HepG2 (cell line): ENCODE measurements at regions not wholly inside any gene's neighbourhood (a gene's known extent, or its start where the extent isn't known, plus 50 kb on each side); places are given as distances from the start of the nearest gene placed in this dataset.

Experiments used
- ATAC-seq: fragments of 200-7000 bp; cut with Tn5 transposase; 3 replicates; pipeline ENCODE4 v1.9.1; 2020; ENCODE audit warnings: mild to moderate bottlenecking, moderate library complexity
- BruUV-seq: library from RNA; stranded (reverse); fragments of 400-500 nt; replicated peaks from 2 replicates; lab custom pipeline; 2021; lab: Mats Ljungman, UMichigan
- CTCF ChIA-PET: fragments of 300-600 bp; formaldehyde crosslinking; extraction: SDS; loops from one replicate; lab custom pipeline; 2021; ENCODE audit warnings: low total read pairs, inconsistent platforms, low intra/inter-chr PET ratio; lab: Yijun Ruan, JAX
- POLR2A ChIA-PET: fragments of 350-600 bp; sonication (Branson Sonifier 250); formaldehyde crosslinking; loops from one replicate; lab custom pipeline; 2020; ENCODE audit warnings: antibody characterized with exemption, inconsistent platforms; lab: Yijun Ruan, JAX
- DNase-seq: peaks from one replicate; pipeline ENCODE4 v3.0.0-alpha.2; 2015; ENCODE audit warnings: low spot score
- FAIRE-seq: peaks from 3 replicates; lab custom pipeline; 2011; peaks lifted over from hg19 to GRCh38; lab: Jason Lieb, UNC
- H2AFZ ChIP-seq: one replicate; pipeline ENCODE4 v1.6.1; 2011; ENCODE audit warnings: low read length, inconsistent platforms
- H3K27ac ChIP-seq: fragments of 300-600 bp; 3 replicates; pipeline ENCODE4 v1.8.0; 2011; ENCODE audit warnings: mixed run types, mild to moderate bottlenecking, mixed read lengths, low read length, inconsistent platforms; ENCODE audit not compliant: insufficient read depth; ENCODE audit errors: extremely low read length
- H3K27me3 ChIP-seq, 2 experiments: fragments of 200-600 bp in 1 of 2; 2 replicates in 1 of 2; 3 replicates in 1 of 2; pipeline versions ENCODE4 v1.6.0 to v1.8.0; 2011; ENCODE audit warnings: low read length in 2 of 2, mild to moderate bottlenecking in 2 of 2, moderate library complexity in 2 of 2, inconsistent platforms in 1 of 2; ENCODE audit not compliant: insufficient read depth in 2 of 2, control insufficient read depth in 1 of 2
- H3K36me3 ChIP-seq, 2 experiments: fragments of 200-600 bp in 1 of 2; replicated peaks in 1 of 2; 2 replicates in 1 of 2; 3 replicates in 1 of 2; pipeline versions ENCODE4 v1.5.1 to v1.8.0; 2011; ENCODE audit warnings: low read length in 2 of 2, inconsistent platforms in 1 of 2; ENCODE audit not compliant: insufficient read depth in 2 of 2, control insufficient read depth in 1 of 2
- H3K4me1 ChIP-seq: 2 replicates; pipeline ENCODE4 v1.5.1; 2012; ENCODE audit warnings: low read length, inconsistent platforms; ENCODE audit not compliant: insufficient read depth
- H3K4me2 ChIP-seq: 2 replicates; pipeline ENCODE4 v1.6.0; 2011; ENCODE audit warnings: low read depth, low read length, inconsistent platforms
- H3K4me3 ChIP-seq, 3 experiments: fragments of 200-600 bp in 1 of 3; sonication (generic), shearing (Covaris generic) in 1 of 3; replicated peaks in 1 of 3; 2 replicates each; pipeline ENCODE4 v1.5.1; 2011 to 2016; ENCODE audit warnings: low read length in 3 of 3, inconsistent platforms in 2 of 3, low read depth in 2 of 3, mild to moderate bottlenecking in 2 of 3, control low read depth in 1 of 3, mixed read lengths in 1 of 3; ENCODE audit not compliant: insufficient read depth in 1 of 3
- H3K79me2 ChIP-seq: one replicate; pipeline ENCODE4 v1.6.1; 2011; ENCODE audit warnings: low read length, inconsistent platforms; ENCODE audit not compliant: insufficient read depth
- H3K9ac ChIP-seq: 2 replicates; pipeline ENCODE4 v1.6.0; 2011; ENCODE audit warnings: mild to moderate bottlenecking, low read depth, low read length, inconsistent platforms; ENCODE audit not compliant: insufficient read depth
- H3K9me3 ChIP-seq: 2 replicates; pipeline ENCODE4 v1.5.1; 2012; ENCODE audit warnings: mild to moderate bottlenecking, low read length
- H4K20me1 ChIP-seq: 2 replicates; pipeline ENCODE4 v1.6.0; 2011; ENCODE audit warnings: inconsistent platforms, mild to moderate bottlenecking, low read length, moderate library complexity; ENCODE audit not compliant: insufficient read depth
- ATRX ChIP-seq: sonication (generic); formaldehyde crosslinking; IDR thresholded peaks from 2 replicates; pipeline ENCODE4 v1.4.0; 2020; ENCODE audit warnings: missing genetic modification reagents, borderline replicate concordance
- MAX ChIP-seq: IDR thresholded peaks from 2 replicates; pipeline ENCODE4 v1.6.1; 2012; ENCODE audit warnings: inconsistent platforms
- NCOR1 ChIP-seq: fragments of 200-600 bp; sonication (generic); IDR thresholded peaks from 2 replicates; pipeline ENCODE4 v1.7.0; 2017; ENCODE audit warnings: antibody characterized with exemption, low read length, borderline replicate concordance
- RAD51 ChIP-seq: fragments of 450-650 bp; IDR thresholded peaks from 2 replicates; pipeline ENCODE4 v1.6.1; 2016; ENCODE audit warnings: borderline replicate concordance
- SNAPC4 ChIP-seq: sonication (generic); formaldehyde crosslinking; IDR thresholded peaks from 2 replicates; pipeline ENCODE4 v1.4.0; 2020; ENCODE audit warnings: mild to moderate bottlenecking, missing genetic modification reagents
- ZNF337 ChIP-seq: sonication (generic); formaldehyde crosslinking; IDR thresholded peaks from 2 replicates; pipeline ENCODE4 v1.5.1; 2020; ENCODE audit warnings: missing genetic modification reagents, low read depth, mild to moderate bottlenecking, borderline replicate concordance
- WGBS: methylation state at CpG from one replicate; pipeline ENCODE4 v1.1.6; 2017; ENCODE audit warnings: low lambda C conversion rate; 5-methylcytosine and 5-hydroxymethylcytosine counted together
- in situ Hi-C: cut with HindIII; loops from 2 replicates; pipeline ENCODE4 v1.10.0; 2017; ENCODE audit warnings: low pct_unique_long_range_greater_than_20kb; ENCODE audit not compliant: extremely low pct_ligation_motif_present
- intact Hi-C: fragments of 100-400 bp; cut with micrococcal nuclease; formaldehyde crosslinking; loops from one replicate; pipeline ENCODE4 v1.10.0; 2022; ENCODE audit not compliant: unreplicated experiment
- TF ChIP-seq, protein P1 (sequence below): sonication (generic); formaldehyde crosslinking; IDR thresholded peaks from 2 replicates; pipeline ENCODE4 v1.5.1; 2020; ENCODE audit warnings: mild to moderate bottlenecking, missing genetic modification reagents, borderline replicate concordance

- intact Hi-C loops = no loop called here
- POLR2A ChIA-PET = no interaction called here
- TF ChIP-seq NCOR1 (no peak), ZNF337 (CRISPR knock-in tag) (no peak), MAX (no peak), SNAPC4 (no peak), ATRX (CRISPR knock-in tag) (no peak), RAD51 (no peak)
- TF ChIP-seq, protein P1, sequence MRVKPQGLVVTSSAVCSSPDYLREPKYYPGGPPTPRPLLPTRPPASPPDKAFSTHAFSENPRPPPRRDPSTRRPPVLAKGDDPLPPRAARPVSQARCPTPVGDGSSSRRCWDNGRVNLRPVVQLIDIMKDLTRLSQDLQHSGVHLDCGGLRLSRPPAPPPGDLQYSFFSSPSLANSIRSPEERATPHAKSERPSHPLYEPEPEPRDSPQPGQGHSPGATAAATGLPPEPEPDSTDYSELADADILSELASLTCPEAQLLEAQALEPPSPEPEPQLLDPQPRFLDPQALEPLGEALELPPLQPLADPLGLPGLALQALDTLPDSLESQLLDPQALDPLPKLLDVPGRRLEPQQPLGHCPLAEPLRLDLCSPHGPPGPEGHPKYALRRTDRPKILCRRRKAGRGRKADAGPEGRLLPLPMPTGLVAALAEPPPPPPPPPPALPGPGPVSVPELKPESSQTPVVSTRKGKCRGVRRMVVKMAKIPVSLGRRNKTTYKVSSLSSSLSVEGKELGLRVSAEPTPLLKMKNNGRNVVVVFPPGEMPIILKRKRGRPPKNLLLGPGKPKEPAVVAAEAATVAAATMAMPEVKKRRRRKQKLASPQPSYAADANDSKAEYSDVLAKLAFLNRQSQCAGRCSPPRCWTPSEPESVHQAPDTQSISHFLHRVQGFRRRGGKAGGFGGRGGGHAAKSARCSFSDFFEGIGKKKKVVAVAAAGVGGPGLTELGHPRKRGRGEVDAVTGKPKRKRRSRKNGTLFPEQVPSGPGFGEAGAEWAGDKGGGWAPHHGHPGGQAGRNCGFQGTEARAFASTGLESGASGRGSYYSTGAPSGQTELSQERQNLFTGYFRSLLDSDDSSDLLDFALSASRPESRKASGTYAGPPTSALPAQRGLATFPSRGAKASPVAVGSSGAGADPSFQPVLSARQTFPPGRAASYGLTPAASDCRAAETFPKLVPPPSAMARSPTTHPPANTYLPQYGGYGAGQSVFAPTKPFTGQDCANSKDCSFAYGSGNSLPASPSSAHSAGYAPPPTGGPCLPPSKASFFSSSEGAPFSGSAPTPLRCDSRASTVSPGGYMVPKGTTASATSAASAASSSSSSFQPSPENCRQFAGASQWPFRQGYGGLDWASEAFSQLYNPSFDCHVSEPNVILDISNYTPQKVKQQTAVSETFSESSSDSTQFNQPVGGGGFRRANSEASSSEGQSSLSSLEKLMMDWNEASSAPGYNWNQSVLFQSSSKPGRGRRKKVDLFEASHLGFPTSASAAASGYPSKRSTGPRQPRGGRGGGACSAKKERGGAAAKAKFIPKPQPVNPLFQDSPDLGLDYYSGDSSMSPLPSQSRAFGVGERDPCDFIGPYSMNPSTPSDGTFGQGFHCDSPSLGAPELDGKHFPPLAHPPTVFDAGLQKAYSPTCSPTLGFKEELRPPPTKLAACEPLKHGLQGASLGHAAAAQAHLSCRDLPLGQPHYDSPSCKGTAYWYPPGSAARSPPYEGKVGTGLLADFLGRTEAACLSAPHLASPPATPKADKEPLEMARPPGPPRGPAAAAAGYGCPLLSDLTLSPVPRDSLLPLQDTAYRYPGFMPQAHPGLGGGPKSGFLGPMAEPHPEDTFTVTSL (CRISPR knock-in tag) = no peak
These were observed 235.6 kb upstream of the MYT1L start for GRCh38 chr2:2566396-2567323.

More at GRCh38 chr2:2566396-2567323, 235.6 kb upstream of the MYT1L start:
- H3K79me2 ChIP-seq = no peaks in the 10 kb centered on the region
- H3K4me1 ChIP-seq = no peaks in the 10 kb centered on the region
- no peak overlapping the region for H3K27ac ChIP-seq
- ATAC-seq (no peak), FAIRE-seq (no peak), DNase-seq (no peak)
- no peak overlapping the region for H3K4me2 ChIP-seq
- H3K9ac ChIP-seq = no peak overlapping the region
- CTCF ChIA-PET = no interaction called here
- H2AFZ ChIP-seq = no peak overlapping the region
- WGBS = 36% methylated on average over 20 of the region's 26 CpGs
- no peaks in the 10 kb centered on the region for H3K9me3 ChIP-seq
- no peak overlapping the region for H3K4me3 ChIP-seq
- H3K36me3 ChIP-seq = no peaks in the 10 kb centered on the region
- H4K20me1 ChIP-seq = no peaks in the 10 kb centered on the region; the same call in 1 of the 2 replicates
- H3K27me3 ChIP-seq = peaks cover 6 to 32% of the 10 kb centered on the region in 2 experiments; a peak in 3 of 5 replicates
- in situ Hi-C loops = no loop called here
- BruUV-seq = no TSS peak
